HEK293T (cell line): ENCODE measurements at regions not wholly inside any gene's neighbourhood (a gene's known extent, or its start where the extent isn't known, plus 50 kb on each side); places are given as distances from the start of the nearest gene placed in this dataset.

ENCODE experiments used
- ARNT ChIP-seq: fragments of 450-650 bp; IDR thresholded peaks from 2 replicates; pipeline ENCODE4 v1.6.1; 2017; ENCODE audit warnings: mild to moderate bottlenecking
- BHLHE40 ChIP-seq: fragments of 450-650 bp; IDR thresholded peaks from 2 replicates; pipeline ENCODE4 v1.6.1; 2016; ENCODE audit warnings: mild to moderate bottlenecking, moderate library complexity, borderline replicate concordance
- CTBP1 ChIP-seq: fragments of 450-650 bp; IDR thresholded peaks from 2 replicates; pipeline ENCODE4 v1.6.1; 2016; ENCODE audit warnings: borderline replicate concordance
- FOXA1 ChIP-seq: fragments of 450-650 bp; IDR thresholded peaks from 2 replicates; pipeline ENCODE4 v1.6.1; 2016; ENCODE audit warnings: mild to moderate bottlenecking
- FOXK2 ChIP-seq: fragments of 450-650 bp; IDR thresholded peaks from 2 replicates; pipeline ENCODE4 v1.6.1; 2016; ENCODE audit warnings: mild to moderate bottlenecking
- FOXM1 ChIP-seq: fragments of 450-650 bp; IDR thresholded peaks from 2 replicates; pipeline ENCODE4 v1.6.1; 2017; ENCODE audit warnings: mild to moderate bottlenecking, borderline replicate concordance
- HDGF ChIP-seq: fragments of 450-650 bp; IDR thresholded peaks from 2 replicates; pipeline ENCODE4 v1.6.1; 2017; ENCODE audit warnings: antibody characterized with exemption, borderline replicate concordance
- L3MBTL2 ChIP-seq: fragments of 450-650 bp; conservative IDR thresholded peaks from 2 replicates; pipeline ENCODE4 v1.6.1; 2016; ENCODE audit warnings: mild to moderate bottlenecking
- NFRKB ChIP-seq: fragments of 450-650 bp; IDR thresholded peaks from 2 replicates; pipeline ENCODE4 v1.6.1; 2016; ENCODE audit warnings: mild to moderate bottlenecking, moderate library complexity
- SP1 ChIP-seq: fragments of 450-650 bp; IDR thresholded peaks from 2 replicates; pipeline ENCODE4 v1.6.1; 2017
- SUZ12 ChIP-seq: fragments of 450-650 bp; IDR thresholded peaks from 2 replicates; pipeline ENCODE4 v1.6.1; 2016; ENCODE audit warnings: mild to moderate bottlenecking
- TARDBP ChIP-seq: fragments of 450-650 bp; IDR thresholded peaks from 2 replicates; pipeline ENCODE4 v1.6.1; 2016
- ZNF384 ChIP-seq: fragments of 450-650 bp; IDR thresholded peaks from 2 replicates; pipeline ENCODE4 v1.6.1; 2016
- TF ChIP-seq, protein P1 (sequence below): fragments of 450-650 bp; IDR thresholded peaks from 2 replicates; pipeline ENCODE4 v1.6.1; 2016

DNA sequence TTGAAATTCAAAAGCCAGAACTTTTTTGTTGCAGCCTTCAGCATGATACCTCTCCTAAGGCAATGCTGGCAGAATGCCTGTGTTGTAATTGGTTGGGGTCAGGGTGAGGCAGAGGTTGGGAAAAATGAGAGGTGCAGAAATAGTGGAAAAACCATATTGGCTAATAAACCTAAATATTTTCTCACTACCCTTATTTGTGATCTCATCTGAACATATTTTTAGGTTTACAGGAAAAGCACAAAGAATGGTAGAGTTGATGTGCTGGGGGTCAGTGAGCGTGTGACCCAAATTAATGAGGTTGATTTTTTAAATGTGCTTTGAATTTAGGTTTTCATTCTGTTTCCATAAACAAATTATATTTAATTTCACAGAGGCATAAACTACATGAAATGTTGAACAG is 437.3 kb downstream of the HDGFL1 start:
- TF ChIP-seq L3MBTL2 (no peak), ZNF384 (no peak), CTBP1 (no peak), ARNT (no peak), NFRKB (no peak), FOXA1 (no peak), SUZ12 (no peak), BHLHE40 (no peak), FOXM1 (no peak), SP1 (no peak), HDGF (no peak), TARDBP (no peak), FOXK2 (no peak)
- TF ChIP-seq, protein P1, sequence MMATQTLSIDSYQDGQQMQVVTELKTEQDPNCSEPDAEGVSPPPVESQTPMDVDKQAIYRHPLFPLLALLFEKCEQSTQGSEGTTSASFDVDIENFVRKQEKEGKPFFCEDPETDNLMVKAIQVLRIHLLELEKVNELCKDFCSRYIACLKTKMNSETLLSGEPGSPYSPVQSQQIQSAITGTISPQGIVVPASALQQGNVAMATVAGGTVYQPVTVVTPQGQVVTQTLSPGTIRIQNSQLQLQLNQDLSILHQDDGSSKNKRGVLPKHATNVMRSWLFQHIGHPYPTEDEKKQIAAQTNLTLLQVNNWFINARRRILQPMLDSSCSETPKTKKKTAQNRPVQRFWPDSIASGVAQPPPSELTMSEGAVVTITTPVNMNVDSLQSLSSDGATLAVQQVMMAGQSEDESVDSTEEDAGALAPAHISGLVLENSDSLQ: no peak
